Tibial nerve (tissue), 3 donors: ENCODE measurements at regions not wholly inside any gene's neighbourhood (a gene's known extent, or its start where the extent isn't known, plus 50 kb on each side); places are given as distances from the start of the nearest gene placed in this dataset.

ENCODE experiments used
- CTCF ChIP-seq, 5 experiments: fragments of 200-600 bp in 3 of 5; fragments of 450-650 bp in 2 of 5; sonication (generic) in 3 of 5; IDR thresholded peaks; one replicate each; pipeline ENCODE4 v1.5.1; 2016 to 2019; ENCODE audit warnings: antibody characterized with exemption in 5 of 5, mild to moderate bottlenecking in 3 of 5, moderate library complexity in 2 of 5
- POLR2A ChIP-seq, 2 donors: fragments of 450-650 bp; IDR thresholded peaks; one replicate each; pipeline ENCODE4 v1.6.1; 2017; ENCODE audit warnings: antibody characterized with exemption in 2 of 2, mild to moderate bottlenecking in 2 of 2, moderate library complexity in 2 of 2

DNA sequence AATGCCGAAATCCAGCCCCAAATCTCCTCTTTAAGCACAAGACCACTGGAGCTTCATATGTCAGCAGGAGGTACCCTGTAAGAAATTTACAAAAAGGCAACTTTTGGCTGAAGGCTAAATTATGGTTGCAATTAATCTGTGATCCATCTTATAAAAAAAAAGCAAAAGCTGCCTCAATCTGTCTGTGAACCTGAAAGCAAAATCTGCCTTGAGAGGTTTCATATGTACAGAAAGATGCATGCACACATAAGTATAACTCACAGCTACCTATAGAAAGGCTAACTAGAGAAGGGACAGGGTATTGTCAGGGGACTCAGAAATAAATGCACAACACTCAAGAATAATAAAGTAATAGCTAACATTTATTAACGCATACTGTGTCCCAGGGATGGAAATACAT is 964.2 kb upstream of the ADGRL2 start:
- TF ChIP-seq CTCF (IDR thresholded peaks at IDR 0.05) (no peak), POLR2A (IDR thresholded peaks at IDR 0.05) (no peak)
